Globus pallidus (tissue), 1 donor: ENCODE measurements at regions not wholly inside any gene's neighbourhood (a gene's known extent, or its start where the extent isn't known, plus 50 kb on each side); places are given as distances from the start of the nearest gene placed in this dataset.
"Not testable (repeated sequence)": the region's sequence is repeated elsewhere in the genome, so short reads cannot be mapped to it uniquely, and the experiment has no call there.

Source experiments
- DNase-seq: peaks from one replicate; pipeline ENCODE4 v3.0.0-alpha.2; 2015; ENCODE audit warnings: low spot score

DNA sequence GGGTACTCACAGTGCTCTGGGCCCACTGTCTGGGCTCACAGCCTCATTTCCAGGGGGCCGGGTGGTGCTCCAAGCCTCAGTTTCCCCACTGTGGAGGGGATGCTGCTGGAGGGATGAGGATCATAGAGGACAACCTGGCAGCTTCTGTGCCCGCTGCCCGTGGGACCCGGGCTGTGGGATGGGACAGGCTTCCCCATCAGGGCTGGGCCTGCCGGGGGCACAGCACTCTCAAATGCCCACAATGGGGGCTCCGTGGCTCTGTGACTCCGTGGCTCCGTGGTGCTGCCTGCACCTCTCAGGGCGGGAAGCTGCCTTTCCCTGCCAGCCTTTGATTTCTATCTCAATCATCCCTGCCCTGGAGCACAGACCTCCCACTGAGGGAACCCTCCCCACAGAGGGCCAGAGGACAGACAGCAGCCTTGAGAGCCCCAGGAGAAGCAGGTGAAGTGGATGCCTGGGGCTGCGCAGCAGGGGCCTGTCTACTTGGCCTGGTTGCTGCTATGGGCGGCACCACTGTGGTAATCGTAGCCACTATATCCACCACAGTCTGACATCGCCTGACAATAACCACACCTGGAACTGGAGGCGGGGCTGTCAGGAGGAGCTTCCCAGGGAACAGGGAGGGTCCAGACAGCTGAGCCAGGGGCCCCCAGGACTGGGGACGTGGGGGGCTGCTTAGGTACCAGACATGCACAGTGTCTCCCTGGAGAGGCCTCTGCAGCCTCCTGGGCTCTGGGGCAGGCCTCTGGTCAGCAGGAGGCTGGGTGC, 375.9 kb downstream of the TMEM121 start:
- DNase-seq: no peak

- not testable (repeated sequence) for DNase-seq
These were observed 376.4 kb downstream of the TMEM121 start for GRCh38 chr14:105902899-105903165.

- no peak for DNase-seq
These were observed 377.6 kb downstream of the TMEM121 start for GRCh38 chr14:105903971-105904370.

DNA sequence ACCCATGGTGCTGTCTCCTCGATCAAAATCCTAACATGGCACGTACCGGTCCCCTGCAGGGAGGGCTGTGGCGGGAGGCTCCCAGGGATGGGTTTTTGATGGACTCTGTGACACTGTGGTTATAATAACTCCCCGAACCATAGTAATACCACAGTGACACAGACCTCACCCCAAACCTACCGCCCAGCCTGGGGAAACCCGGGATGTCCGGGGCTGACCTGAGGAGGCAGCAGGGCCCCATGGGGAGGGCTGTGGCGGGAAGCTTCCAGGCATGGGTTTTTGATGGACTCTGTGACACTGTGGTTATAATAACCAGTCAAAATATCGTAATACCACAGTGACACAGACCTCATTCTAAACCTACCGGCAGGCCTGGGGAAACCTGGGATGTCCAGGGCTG, 378.0 kb downstream of the TMEM121 start:
- DNase-seq: no peak

DNA sequence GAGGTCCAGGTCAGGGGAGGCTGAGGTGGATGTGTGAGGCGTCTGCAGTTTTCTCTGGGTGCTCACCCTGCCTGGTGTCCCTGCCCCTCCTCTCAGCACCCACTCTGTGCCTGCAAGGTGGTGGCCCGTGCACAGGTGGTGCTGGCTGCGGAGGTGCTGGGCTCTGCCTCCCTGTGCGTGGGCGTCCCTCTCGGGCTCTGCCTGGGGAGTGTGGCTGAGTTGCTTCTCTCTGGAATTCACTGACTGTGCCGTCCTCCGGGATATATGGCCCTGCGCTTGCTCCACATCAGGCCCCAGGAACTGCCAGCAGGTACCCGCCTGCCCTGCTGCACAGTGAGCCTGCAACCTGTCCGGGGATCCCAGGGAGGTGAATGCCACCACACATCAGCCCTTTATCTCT, 379.1 kb downstream of the TMEM121 start:
- no peak for DNase-seq

DNA sequence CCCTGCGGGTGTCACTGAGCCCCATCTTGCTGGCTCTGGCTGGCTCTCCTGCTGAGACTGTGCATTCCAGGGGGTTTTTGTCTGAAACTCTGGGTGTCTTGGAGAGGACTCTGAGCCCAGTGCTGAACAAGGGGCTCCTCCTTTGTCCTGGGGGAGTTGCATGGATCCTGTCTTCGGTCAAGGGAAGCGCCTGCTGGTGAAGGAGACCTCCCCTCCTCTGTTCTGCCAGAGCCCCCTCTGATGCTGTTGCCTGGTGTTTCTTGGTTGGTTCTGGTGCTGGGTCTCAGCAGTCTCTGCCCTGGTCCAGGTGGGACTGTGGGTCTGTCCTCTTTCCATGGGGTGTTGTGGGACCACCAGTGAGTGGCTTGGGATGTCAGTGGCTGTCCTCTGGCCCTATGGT, 380.9 kb downstream of the TMEM121 start:
- DNase-seq: no peak

GRCh38 chr14:105908006-105908405, 381.6 kb downstream of the TMEM121 start:
- no peak for DNase-seq

DNA sequence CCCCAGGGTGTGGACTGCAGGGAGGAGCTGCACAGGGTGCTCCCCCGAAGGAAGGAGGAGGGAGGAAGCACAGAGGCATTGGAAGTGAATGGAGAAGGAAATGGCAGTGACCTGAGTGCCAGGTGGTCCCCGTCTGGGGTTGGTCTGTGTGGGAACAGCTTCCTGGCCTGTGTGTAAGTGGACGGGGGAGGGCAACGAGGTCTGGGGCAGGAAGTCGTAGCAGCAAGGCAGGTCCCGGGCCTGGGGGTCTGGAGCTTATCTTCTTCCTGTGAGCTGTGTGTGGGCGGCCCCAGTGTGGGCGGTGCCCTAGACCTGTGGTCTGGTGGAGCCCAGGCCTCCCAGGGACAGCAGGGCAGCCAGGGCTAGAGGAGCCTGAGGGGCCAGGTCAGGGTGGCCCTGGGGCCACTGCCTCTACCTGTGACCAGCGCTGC, 382.1 kb downstream of the TMEM121 start:
- DNase-seq: no peak

DNA sequence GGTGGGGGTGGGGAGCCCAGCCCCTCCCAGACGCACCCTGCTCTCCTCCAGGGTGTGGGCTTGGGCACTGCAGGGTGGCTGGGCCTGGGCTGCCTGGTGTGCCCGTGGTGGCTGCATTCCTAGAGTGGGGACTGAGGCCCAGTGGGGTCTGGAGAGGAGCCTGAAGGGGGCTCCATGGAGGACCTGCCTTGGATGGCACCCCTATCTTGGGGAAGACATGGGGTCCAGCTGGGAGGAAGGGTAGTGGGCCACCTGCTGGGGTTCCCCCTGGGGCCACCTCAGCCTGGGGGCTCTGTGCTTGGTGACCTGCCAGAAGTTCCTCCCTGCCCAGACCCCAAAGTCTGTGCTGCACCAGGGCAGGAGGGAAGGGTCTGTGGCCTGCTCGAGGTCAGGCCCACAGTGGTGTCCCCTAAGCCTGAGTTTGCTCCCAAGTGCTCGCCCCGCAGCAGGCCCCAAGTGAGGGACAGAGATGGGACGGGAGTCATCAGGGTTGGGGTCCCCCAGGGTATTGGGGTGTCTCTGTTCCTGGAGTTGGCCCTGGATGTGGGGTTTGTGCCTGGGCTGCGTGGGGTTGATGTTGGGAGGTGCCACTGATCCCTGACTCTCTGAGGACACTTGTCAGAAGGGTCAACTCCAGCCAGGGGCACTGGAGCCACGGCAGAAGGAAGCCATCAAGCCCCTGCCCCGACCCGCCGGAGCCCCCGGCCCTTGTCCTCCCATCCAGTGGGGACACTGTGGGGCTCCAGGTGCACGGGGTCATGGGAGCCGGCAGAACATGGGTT, 382.9 kb downstream of the TMEM121 start:
- no peak for DNase-seq

DNA sequence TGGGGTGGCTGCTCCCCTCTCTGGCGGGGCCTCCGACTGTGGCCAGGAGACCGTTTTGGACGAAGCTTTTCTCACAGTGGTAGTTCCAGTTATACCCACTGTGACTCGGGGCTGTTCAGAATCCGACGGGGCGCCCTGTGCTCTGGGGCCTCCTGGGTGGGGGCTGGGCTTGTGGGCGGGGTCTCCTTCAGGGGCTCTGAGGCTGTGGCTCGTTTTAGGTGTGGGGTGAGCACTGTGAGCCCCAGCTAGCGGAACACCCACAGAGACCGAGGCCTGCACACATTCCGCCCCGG, 383.4 kb downstream of the TMEM121 start:
- DNase-seq: not testable (repeated sequence)

- DNase-seq: no peak
These were observed 384.0 kb downstream of the TMEM121 start for GRCh38 chr14:105910426-105910825.

DNA sequence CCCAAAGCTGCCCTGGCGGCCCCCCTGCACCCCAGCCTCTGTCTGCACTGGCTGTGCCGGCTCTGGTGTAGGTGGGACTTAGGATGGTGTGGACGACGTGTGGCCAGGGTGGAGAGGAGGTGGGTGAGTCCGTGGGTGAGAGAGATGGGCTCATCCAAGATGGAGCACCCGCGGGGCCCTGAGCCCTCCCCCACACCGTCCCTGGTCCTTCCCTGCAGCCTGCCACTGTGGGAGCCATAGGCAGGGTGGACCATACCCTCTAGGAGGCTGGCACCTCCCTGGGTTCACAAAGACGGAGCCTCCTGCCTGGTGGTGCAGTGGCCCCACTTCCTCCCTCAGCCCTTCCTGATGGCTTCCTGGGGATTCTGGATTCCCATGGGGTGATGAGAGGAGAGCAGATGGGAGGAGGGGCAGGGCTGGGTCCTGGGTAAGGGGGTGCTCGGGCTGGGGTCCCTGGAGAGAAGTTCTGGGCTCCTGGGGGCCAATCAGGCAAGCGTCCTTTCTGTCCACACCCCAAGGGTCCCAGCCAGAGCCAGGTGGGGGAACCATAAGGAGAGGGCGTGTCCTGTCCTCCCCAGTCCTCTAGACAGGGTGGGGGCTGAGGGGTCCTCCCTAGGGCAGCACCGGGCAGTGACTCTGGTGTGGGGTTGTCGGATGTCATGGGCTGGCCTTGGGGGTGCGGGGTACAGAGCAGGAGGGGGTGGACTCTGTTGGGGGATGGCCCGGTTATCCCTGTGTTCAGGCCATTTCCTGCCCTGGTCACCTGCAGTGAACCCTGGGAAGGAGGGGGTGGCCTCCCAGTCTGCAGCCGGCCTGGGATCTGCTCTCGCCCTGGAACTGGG, 384.8 kb downstream of the TMEM121 start:
- DNase-seq: no peak

DNA sequence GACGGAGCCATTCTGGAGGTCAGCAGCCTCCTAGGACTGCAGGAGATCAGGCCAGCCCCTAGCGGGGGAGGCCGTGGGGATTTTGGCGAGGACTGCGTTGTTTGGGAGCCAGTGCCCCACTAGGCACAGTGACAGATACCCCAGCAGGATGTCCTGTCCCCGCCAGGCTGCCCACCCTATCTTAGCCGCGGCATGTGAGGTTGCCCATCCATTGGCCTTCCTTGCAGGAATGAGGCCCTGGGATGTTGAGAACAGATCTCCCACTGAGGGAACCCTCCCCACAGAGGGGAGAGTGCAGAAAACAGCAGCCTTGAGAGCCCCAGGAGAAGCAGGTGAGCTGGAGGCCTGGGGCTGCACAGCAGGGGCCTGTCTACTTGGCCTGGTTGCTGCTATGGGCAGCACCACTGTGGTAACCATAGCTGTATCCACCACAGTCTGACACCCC, 385.5 kb downstream of the TMEM121 start:
- DNase-seq: not testable (repeated sequence)

- DNase-seq: no peak
These were observed 386.3 kb downstream of the TMEM121 start for GRCh38 chr14:105912641-105913180.

DNA sequence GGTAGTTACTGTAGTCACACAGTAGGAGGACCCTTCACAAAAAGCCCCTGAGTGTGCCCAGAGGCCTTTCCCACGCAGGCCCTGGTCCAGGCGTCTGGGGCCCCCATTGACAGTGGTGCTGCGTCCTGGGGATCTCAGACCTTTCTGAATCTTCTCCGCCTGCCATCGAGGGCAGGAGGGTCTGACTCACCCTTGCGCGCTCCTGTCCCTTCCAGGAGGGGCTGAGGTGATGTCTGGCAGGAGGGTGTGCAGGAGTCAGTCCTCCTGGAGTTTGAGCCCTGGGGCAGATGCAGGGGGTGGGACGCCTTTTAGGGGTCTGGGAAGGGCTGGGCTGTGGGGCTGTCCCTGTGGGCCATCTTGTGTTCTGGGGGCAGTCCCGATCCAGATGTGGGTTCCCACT, 386.8 kb downstream of the TMEM121 start:
- DNase-seq: no peak

- DNase-seq: no peak
These were observed 387.5 kb downstream of the TMEM121 start for GRCh38 chr14:105913861-105914260.

- not testable (repeated sequence) for DNase-seq
These were observed 387.9 kb downstream of the TMEM121 start for GRCh38 chr14:105914281-105914680.

GRCh38 chr14:105914738-105915385, 388.5 kb downstream of the TMEM121 start:
- DNase-seq: no peak

DNA sequence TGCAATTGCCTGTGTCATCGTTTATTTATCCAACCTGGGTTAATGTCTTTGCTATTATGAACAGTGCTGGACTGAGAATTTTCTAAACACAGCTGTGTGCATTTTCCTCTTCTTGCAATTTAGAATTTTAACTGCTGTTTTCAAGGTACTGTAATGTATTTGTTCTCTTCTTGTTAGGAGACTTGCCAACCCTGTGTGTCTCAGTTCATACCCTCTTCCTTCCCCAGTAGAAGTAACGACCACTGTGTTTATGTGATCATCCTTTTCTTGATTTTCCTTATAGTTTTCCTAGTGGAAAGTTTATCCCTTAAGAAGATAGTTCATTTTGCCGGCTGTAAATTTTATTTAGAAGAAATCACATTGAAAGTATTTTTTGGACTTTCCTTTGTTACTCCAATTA, 389.2 kb downstream of the TMEM121 start:
- not testable (repeated sequence) for DNase-seq

DNA sequence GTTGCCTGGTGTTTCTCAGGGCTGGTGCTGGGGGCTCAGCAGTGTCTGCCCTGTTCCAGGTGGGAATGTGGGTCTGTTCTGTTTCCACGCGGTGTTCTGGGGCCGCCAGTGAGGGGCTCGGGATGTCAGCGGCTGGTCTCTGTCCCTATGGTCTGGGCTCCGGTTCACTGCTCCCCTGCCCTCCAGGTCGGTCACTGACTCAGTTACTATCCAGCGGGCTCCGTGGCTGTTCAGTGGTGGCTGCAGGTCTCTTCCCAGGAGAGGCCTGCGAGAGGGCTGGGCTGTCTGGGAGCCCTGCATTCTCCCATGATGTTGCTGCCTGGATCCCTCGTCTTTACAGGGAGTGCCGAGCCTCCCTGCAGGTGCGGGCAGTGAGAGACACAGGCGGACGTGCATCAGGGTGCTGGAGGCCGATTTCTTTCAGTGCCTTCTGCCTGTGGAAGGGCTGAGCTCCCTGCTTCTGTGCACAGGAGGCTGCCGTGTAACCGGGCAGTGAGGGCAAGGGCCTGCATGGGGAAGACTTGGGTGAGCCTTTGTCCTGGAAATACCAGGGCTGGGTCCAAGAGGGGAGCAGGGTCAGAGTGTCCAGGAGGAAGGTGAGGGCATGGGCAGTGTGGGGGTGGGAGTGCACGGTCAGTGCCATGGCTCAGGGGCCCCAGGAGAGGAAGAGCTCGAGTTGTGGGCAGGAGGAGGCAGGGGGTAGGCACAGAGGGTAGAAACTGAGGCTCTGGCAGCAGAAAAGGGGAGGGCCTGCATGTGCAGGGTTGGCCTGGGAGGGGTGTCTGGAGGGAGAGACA, 391.0 kb downstream of the TMEM121 start:
- not testable (repeated sequence) for DNase-seq

DNA sequence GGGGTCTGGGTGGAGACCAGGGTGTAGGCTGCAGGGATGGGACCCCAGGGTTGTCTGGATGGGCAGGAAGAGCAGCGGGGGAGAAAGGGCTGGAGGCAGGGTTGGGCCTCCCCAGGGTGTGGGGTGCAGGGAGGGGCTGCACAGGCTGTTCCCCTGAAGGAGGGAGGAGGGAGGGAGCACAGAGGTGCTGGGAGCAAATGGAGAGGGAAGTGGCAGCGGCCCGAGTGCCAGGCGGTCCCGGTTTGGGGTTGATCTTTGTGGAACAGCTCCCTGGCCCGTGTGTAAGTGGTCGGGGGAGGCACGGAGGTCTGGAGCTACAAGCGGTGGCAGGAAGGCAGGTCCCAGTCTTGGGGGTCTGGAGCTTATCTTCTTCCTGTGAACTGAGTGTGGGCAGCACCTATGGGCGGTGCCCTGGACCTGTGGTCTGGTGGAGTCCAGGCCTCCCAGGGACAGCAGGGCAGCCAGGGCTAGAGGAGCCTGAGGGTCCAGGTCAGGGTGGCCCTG, 391.6 kb downstream of the TMEM121 start:
- DNase-seq: no peak
